ENCODE measurements at regions not wholly inside any gene's neighbourhood (a gene's known extent, or its start where the extent isn't known, plus 50 kb on each side); places are given as distances from the start of the nearest gene placed in this dataset.

GRCh38 chr20:23152308-23152892 is 66.3 kb upstream of the CD93 start (continued):
- peak; percentile 84 for TF ChIP-seq DPF2 (IDR thresholded peaks at IDR 0.05)
- peak; percentile 81 for TF ChIP-seq NEUROD1 (IDR thresholded peaks at IDR 0.05; ENCODE audit: borderline replicate concordance, low read depth, low read length, partially characterized antibody)

GRCh38 chr20:23151885-23152284 is 65.8 kb upstream of the CD93 start:
- peak overlapping the region; percentile 70 for H2AFZ ChIP-seq (ENCODE audit: low read depth, low read length)
- ChIA-PET CTCF (ENCODE audit: low intra/inter-chr PET ratio) (no interaction called here), POLR2A (interaction anchor here (0.6 to 8.2 kb wide), 10 partner anchors 8 to 153 kb away, joined by 3 to 109 read pairs (median 4); no protein-coding TSS in a partner anchor)
- no peaks in the 10 kb centered on the region for H4K20me1 ChIP-seq (replicated peaks; ENCODE audit: control insufficient read depth, insufficient read depth, low read length)
- H3K27me3 ChIP-seq (ENCODE audit: control insufficient read depth in 2 of 2, insufficient read depth in 2 of 2, low read length in 2 of 2): no peaks in the 10 kb centered on the region
- no peaks in the 10 kb centered on the region; the same call in 2 of the 3 replicates for H3K36me3 ChIP-seq (ENCODE audit: control insufficient read depth, insufficient read depth, low read length)
- TSS peak; percentile 80 for BruUV-seq (replicated peaks)
- DNase-seq (ENCODE audit: extremely low read depth in 1 of 4, low spot score in 3 of 4) (peak in 2 of 4 experiments; percentile 35 to 43), FAIRE-seq (no peak), ATAC-seq (0 out of 3 replicates have a peak, but pooled peaks have one; percentile 1)
- WGBS (ENCODE audit: insufficient coverage, low coverage, missing lambda C conversion rate): 31% methylated on average over 7 of the region's 8 CpGs
- peaks cover 66 to 91% of the 10 kb centered on the region in 2 experiments for H3K4me1 ChIP-seq (replicated peaks in 1 of 2; ENCODE audit: control insufficient read depth in 2 of 2, insufficient read depth in 2 of 2, low read length in 2 of 2)
- H3K9me1 ChIP-seq (ENCODE audit: control insufficient read depth, insufficient read depth, low read length): no peaks in the 10 kb centered on the region
- H3K79me2 ChIP-seq (ENCODE audit: control insufficient read depth, insufficient read depth, low read length): peaks cover 19% of the 10 kb centered on the region
- peak overlapping the region; percentile 94 for H3K27ac ChIP-seq (ENCODE audit: extremely low read depth, low read depth, low read length)
- H3K4me2 ChIP-seq (ENCODE audit: insufficient read depth, low read length): peak overlapping the region; percentile 47
- peak overlapping the region; percentile 77 to 78; a peak in 3 of 4 replicates for H3K9ac ChIP-seq (ENCODE audit: insufficient read depth in 1 of 2, low read depth in 2 of 2, low read length in 2 of 2)
- no peak overlapping the region for H3K4me3 ChIP-seq
- in situ Hi-C loops (cut with MboI) (no loop called here), intact Hi-C loops (cut with micrococcal nuclease) (no loop called here)
- no peaks in the 10 kb centered on the region for H3K9me3 ChIP-seq (replicated peaks; ENCODE audit: control insufficient read depth, insufficient read depth, low read depth, low read length)
- no peak for TF ChIP-seq GTF2F1 (IDR thresholded peaks at IDR 0.05; ENCODE audit: low read depth, low read length)
- no peak for TF ChIP-seq ZBTB34 (CRISPR knock-in tag; IDR thresholded peaks at IDR 0.05)
- no peak for TF ChIP-seq ZC3H8 (IDR thresholded peaks at IDR 0.05)
- TF ChIP-seq ZFX (CRISPR knock-in tag; IDR thresholded peaks at IDR 0.05): peak; percentile 46; the same call in 1 of the 2 replicates
- no peak for TF ChIP-seq UBTF (IDR thresholded peaks at IDR 0.05; ENCODE audit: borderline replicate concordance in 1 of 2, low read depth in 2 of 2, low read length in 2 of 2)
- TF ChIP-seq ZNF584 (CRISPR knock-in tag; IDR thresholded peaks at IDR 0.05; ENCODE audit: low read depth): no peak
- TF ChIP-seq ZEB2 (IDR thresholded peaks at IDR 0.05): no peak
- TF ChIP-seq MAX (CRISPR knock-in tag; IDR thresholded peaks at IDR 0.05): peak; percentile 66
- 0 out of 2 replicates have a peak, but pooled peaks have one; percentile 43 for TF ChIP-seq ZFP91 (CRISPR knock-in tag; IDR thresholded peaks at IDR 0.05)
- TF ChIP-seq SMAD2 (IDR thresholded peaks at IDR 0.05; ENCODE audit: low read depth, low read length): no peak
- no peak for TF ChIP-seq TCF3 (CRISPR knock-in tag; IDR thresholded peaks at IDR 0.05)
- no peak for TF ChIP-seq TCF7L2 (IDR thresholded peaks at IDR 0.05; ENCODE audit: low read depth, low read length)
